Vagina (tissue), 2 donors: ENCODE measurements at regions not wholly inside any gene's neighbourhood (a gene's known extent, or its start where the extent isn't known, plus 50 kb on each side); places are given as distances from the start of the nearest gene placed in this dataset.

Source experiments
- POLR2A ChIP-seq, 2 donors: fragments of 450-650 bp; IDR thresholded peaks; one replicate each; pipeline ENCODE4 v1.6.1; 2017; ENCODE audit warnings: antibody characterized with exemption in 2 of 2, mild to moderate bottlenecking in 2 of 2, moderate library complexity in 2 of 2
- POLR2AphosphoS5 ChIP-seq, 2 donors: sonication (generic); formaldehyde crosslinking; IDR thresholded peaks; one replicate each; pipeline ENCODE4 v1.9.0; 2017; ENCODE audit warnings: antibody characterized with exemption in 2 of 2, mild to moderate bottlenecking in 2 of 2, low read depth in 1 of 2; ENCODE audit not compliant: insufficient read depth in 1 of 2
- TF ChIP-seq, protein P1 (sequence below), 3 experiments: fragments of 450-650 bp in 2 of 3; fragments of 200-600 bp in 1 of 3; sonication (generic) in 1 of 3; IDR thresholded peaks; one replicate each; pipeline ENCODE4 v1.5.1; 2017 to 2019; ENCODE audit warnings: antibody characterized with exemption in 3 of 3, mild to moderate bottlenecking in 2 of 3, moderate library complexity in 2 of 3

GRCh38 chr7:4386190-4386589, 295.9 kb upstream of the FOXK1 start:
- TF ChIP-seq, protein P1, sequence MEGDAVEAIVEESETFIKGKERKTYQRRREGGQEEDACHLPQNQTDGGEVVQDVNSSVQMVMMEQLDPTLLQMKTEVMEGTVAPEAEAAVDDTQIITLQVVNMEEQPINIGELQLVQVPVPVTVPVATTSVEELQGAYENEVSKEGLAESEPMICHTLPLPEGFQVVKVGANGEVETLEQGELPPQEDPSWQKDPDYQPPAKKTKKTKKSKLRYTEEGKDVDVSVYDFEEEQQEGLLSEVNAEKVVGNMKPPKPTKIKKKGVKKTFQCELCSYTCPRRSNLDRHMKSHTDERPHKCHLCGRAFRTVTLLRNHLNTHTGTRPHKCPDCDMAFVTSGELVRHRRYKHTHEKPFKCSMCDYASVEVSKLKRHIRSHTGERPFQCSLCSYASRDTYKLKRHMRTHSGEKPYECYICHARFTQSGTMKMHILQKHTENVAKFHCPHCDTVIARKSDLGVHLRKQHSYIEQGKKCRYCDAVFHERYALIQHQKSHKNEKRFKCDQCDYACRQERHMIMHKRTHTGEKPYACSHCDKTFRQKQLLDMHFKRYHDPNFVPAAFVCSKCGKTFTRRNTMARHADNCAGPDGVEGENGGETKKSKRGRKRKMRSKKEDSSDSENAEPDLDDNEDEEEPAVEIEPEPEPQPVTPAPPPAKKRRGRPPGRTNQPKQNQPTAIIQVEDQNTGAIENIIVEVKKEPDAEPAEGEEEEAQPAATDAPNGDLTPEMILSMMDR (IDR thresholded peaks at IDR 0.05) = no peak
- TF ChIP-seq POLR2AphosphoS5 (IDR thresholded peaks at IDR 0.05; ENCODE audit: insufficient read depth in 1 of 2, low read depth in 1 of 2) = no peak
- TF ChIP-seq POLR2A (IDR thresholded peaks at IDR 0.05) = no peak
